PFSK-1 (cell line): ENCODE measurements at regions not wholly inside any gene's neighbourhood (a gene's known extent, or its start where the extent isn't known, plus 50 kb on each side); places are given as distances from the start of the nearest gene placed in this dataset.

ENCODE experiments used
- POLR2AphosphoS5 ChIP-seq: IDR thresholded peaks from 2 replicates; pipeline ENCODE4 v1.6.1; 2012; ENCODE audit warnings: low read depth, mild to moderate bottlenecking, control low read depth, low read length, moderate library complexity
- TF ChIP-seq, protein P1 (sequence below), 2 experiments: IDR thresholded peaks; 2 replicates each; pipeline versions ENCODE4 v1.6.1 to v1.8.0; 2011 to 2012; ENCODE audit warnings: low read depth in 2 of 2, low read length in 2 of 2, control low read depth in 1 of 2, inconsistent platforms in 1 of 2, mild to moderate bottlenecking in 1 of 2, moderate library complexity in 1 of 2; ENCODE audit not compliant: insufficient read depth in 1 of 2

DNA sequence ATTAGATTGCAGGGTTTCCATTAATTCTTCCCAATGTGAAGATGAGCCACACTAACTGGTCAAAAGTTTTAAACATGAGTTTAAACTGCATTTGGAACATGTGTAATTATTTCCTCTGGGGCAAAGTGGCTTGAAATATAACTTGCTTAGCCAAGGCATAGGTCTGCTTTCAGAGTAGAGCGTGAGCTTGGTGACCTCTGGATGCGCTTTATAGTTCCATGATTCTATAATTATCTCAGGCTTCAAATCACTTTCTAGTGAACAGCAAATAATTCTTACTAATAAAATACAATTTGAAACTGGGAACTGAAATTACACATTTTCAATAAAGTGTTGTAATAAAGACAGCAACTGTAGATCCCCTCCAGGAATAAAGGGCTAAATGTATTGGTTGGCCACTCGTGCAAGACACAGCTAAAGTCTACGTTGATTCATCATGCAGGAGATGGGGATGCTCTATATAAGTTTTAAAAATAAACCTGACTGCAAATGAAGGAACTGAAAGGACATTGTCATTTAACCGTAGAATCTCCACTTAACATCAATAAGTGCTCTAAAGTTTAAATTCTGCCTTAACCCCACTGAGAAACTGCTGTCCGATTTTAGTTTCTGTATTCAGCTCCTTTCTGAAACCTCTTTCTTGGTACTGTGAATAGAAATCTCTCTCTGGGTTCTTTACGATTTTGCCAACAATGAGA is 460.0 kb downstream of the PSAT1 start:
- TF ChIP-seq, protein P1, sequence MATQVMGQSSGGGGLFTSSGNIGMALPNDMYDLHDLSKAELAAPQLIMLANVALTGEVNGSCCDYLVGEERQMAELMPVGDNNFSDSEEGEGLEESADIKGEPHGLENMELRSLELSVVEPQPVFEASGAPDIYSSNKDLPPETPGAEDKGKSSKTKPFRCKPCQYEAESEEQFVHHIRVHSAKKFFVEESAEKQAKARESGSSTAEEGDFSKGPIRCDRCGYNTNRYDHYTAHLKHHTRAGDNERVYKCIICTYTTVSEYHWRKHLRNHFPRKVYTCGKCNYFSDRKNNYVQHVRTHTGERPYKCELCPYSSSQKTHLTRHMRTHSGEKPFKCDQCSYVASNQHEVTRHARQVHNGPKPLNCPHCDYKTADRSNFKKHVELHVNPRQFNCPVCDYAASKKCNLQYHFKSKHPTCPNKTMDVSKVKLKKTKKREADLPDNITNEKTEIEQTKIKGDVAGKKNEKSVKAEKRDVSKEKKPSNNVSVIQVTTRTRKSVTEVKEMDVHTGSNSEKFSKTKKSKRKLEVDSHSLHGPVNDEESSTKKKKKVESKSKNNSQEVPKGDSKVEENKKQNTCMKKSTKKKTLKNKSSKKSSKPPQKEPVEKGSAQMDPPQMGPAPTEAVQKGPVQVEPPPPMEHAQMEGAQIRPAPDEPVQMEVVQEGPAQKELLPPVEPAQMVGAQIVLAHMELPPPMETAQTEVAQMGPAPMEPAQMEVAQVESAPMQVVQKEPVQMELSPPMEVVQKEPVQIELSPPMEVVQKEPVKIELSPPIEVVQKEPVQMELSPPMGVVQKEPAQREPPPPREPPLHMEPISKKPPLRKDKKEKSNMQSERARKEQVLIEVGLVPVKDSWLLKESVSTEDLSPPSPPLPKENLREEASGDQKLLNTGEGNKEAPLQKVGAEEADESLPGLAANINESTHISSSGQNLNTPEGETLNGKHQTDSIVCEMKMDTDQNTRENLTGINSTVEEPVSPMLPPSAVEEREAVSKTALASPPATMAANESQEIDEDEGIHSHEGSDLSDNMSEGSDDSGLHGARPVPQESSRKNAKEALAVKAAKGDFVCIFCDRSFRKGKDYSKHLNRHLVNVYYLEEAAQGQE (IDR thresholded peaks at IDR 0.05; ENCODE audit: insufficient read depth in 1 of 2, low read depth in 2 of 2, low read length in 2 of 2): no peak
- no peak for TF ChIP-seq POLR2AphosphoS5
